B cell (primary cell): ENCODE measurements at regions not wholly inside any gene's neighbourhood (a gene's known extent, or its start where the extent isn't known, plus 50 kb on each side); places are given as distances from the start of the nearest gene placed in this dataset.

Source experiments
- ATAC-seq: fragments of 200-7000 bp; cut with Tn5 transposase; one replicate; pipeline ENCODE4 v1.10.0; 2021; ENCODE audit warnings: low read depth, mild to moderate bottlenecking, moderate number of reproducible peaks, moderate library complexity
- CTCF ChIA-PET: fragments of 350-600 bp; sonication (Branson Sonifier 250); formaldehyde crosslinking; loops from one replicate; lab custom pipeline; 2021; ENCODE audit warnings: antibody characterized with exemption, inconsistent platforms; lab: Charles Lee
- POLR2A ChIA-PET: fragments of 350-600 bp; sonication (Branson Sonifier 250); formaldehyde crosslinking; loops from one replicate; lab custom pipeline; 2021; ENCODE audit warnings: antibody characterized with exemption; lab: Charles Lee
- DNase-seq: peaks from one replicate; pipeline ENCODE4 v3.0.0; 2013
- H2AFZ ChIP-seq: 2 replicates; pipeline ENCODE4 v1.6.1; 2012; ENCODE audit warnings: mild to moderate bottlenecking, low read depth, low read length; ENCODE audit not compliant: insufficient read depth, poor library complexity, severe bottlenecking
- H3K27ac ChIP-seq, 2 donors: 1 replicate in 1 of 2; 2 replicates in 1 of 2; pipeline ENCODE4 v1.5.1; 2012 to 2013; ENCODE audit warnings: low read length in 2 of 2, mild to moderate bottlenecking in 2 of 2, moderate library complexity in 1 of 2
- H3K27me3 ChIP-seq, 4 experiments: fragments of 200-600 bp in 1 of 4; sonication (generic) in 1 of 4; replicated peaks in 1 of 4; 1 replicate in 2 of 4; 2 replicates in 2 of 4; pipeline versions ENCODE4 v1.6.1 to v1.7.0; 2013 to 2016; ENCODE audit warnings: low read length in 3 of 4, mild to moderate bottlenecking in 2 of 4, mixed read lengths in 1 of 4, moderate library complexity in 1 of 4; ENCODE audit not compliant: insufficient read depth in 4 of 4, control insufficient read depth in 3 of 4; ENCODE audit errors: control extremely low read depth in 1 of 4
- H3K36me3 ChIP-seq, 2 experiments: replicated peaks in 1 of 2; 1 replicate in 1 of 2; 2 replicates in 1 of 2; pipeline versions ENCODE4 v1.6.1 to v1.7.1; 2013; ENCODE audit warnings: low read length in 1 of 2; ENCODE audit not compliant: insufficient read depth in 2 of 2, control insufficient read depth in 1 of 2; ENCODE audit errors: control extremely low read depth in 1 of 2, extremely low read depth in 1 of 2
- H3K4me1 ChIP-seq, 2 donors: fragments of 200-600 bp in 1 of 2; sonication (generic) in 1 of 2; 1 replicate in 1 of 2; 2 replicates in 1 of 2; pipeline versions ENCODE4 v1.5.1 to v1.6.1; 2013 to 2017; ENCODE audit warnings: low read length in 2 of 2; ENCODE audit not compliant: control insufficient read depth in 2 of 2, insufficient read depth in 2 of 2
- H3K4me2 ChIP-seq: replicated peaks from 2 replicates; pipeline ENCODE3; 2012; ENCODE audit warnings: mild to moderate bottlenecking, low read depth, low read length; ENCODE audit not compliant: poor library complexity, severe bottlenecking
- H3K4me3 ChIP-seq, 5 experiments: fragments of 200-600 bp in 1 of 5; sonication (generic) in 1 of 5; 1 replicate in 3 of 5; 2 replicates in 2 of 5; pipeline versions ENCODE4 v1.5.1 to v1.7.0; 2011 to 2016; ENCODE audit warnings: low read length in 4 of 5, mild to moderate bottlenecking in 4 of 5, low read depth in 2 of 5, control low read depth in 1 of 5, moderate library complexity in 1 of 5; ENCODE audit not compliant: insufficient read depth in 1 of 5; ENCODE audit errors: control extremely low read depth in 1 of 5, extremely low read depth in 1 of 5
- H3K79me2 ChIP-seq: fragments of 200-600 bp; sonication (generic); one replicate; pipeline ENCODE4 v1.6.0; 2016; ENCODE audit warnings: low read length; ENCODE audit not compliant: control insufficient read depth, insufficient read depth
- H3K9ac ChIP-seq: fragments of 200-600 bp; sonication (generic); 2 replicates; pipeline ENCODE4 v1.6.1; 2017; ENCODE audit warnings: mild to moderate bottlenecking, low read length, moderate library complexity
- H3K9me3 ChIP-seq, 3 donors: one replicate each; pipeline versions ENCODE4 v1.6.1 to v1.7.1; 2013; ENCODE audit warnings: low read length in 2 of 3; ENCODE audit not compliant: control insufficient read depth in 2 of 3, insufficient read depth in 1 of 3; ENCODE audit errors: control extremely low read depth in 1 of 3
- H4K20me1 ChIP-seq: 2 replicates; pipeline ENCODE4 v1.6.0; 2012; ENCODE audit warnings: mild to moderate bottlenecking, low read length; ENCODE audit not compliant: insufficient read depth, control insufficient read depth, poor library complexity, severe bottlenecking
- H3K27ac Mint-ChIP-seq: one replicate; pipeline ENCODE4 v1.8.0; 2021; ENCODE audit warnings: mixed read lengths
- H3K27me3 Mint-ChIP-seq: one replicate; pipeline ENCODE4 v1.8.0; 2021; ENCODE audit warnings: mixed read lengths
- H3K4me1 Mint-ChIP-seq: one replicate; pipeline ENCODE4 v1.8.0; 2021; ENCODE audit warnings: mixed read lengths
- H3K4me3 Mint-ChIP-seq: one replicate; pipeline ENCODE4 v1.8.0; 2021; ENCODE audit warnings: mixed read lengths
- H3K9me3 Mint-ChIP-seq: one replicate; pipeline ENCODE4 v1.8.0; 2022; ENCODE audit warnings: mixed read lengths; ENCODE audit not compliant: insufficient read depth
- EZH2 ChIP-seq: IDR thresholded peaks from 2 replicates; pipeline ENCODE4 v1.6.1; 2012; ENCODE audit warnings: borderline replicate concordance, low read depth, mild to moderate bottlenecking, moderate library complexity, low read length; ENCODE audit not compliant: insufficient read depth, poor library complexity, severe bottlenecking
- WGBS: methylation state at CpG from one replicate; pipeline ENCODE4 v1.1.5; 2013; ENCODE audit warnings: missing lambda C conversion rate; ENCODE audit not compliant: insufficient coverage; 5-methylcytosine and 5-hydroxymethylcytosine counted together
- intact Hi-C: fragments of 100-400 bp; cut with micrococcal nuclease; formaldehyde crosslinking; loops from one replicate; pipeline ENCODE4 v1.10.0; 2022
- TF ChIP-seq, protein P1 (sequence below): fragments of 200-600 bp; IDR thresholded peaks from one replicate; pipeline ENCODE4 v1.8.0; 2022; ENCODE audit warnings: antibody characterized with exemption, mild to moderate bottlenecking

DNA sequence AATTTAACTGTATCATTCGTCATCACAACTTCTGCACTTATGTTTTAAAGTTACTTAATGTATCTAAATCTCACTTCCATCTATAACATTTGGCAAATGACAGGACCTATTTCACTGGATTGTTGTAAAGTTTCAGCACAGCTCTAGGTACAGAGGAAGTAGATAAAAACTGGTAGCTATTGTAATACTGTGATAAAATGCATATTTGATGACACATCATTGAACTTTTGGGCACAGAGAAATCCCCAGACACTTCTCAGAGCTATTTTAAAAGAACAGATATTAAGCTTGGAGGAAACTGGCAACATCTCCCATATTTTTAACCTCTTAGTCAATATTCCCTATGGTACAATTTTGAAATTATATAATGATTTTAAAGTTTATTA, 138.7 kb downstream of the RFPL4B start:
- Mint-ChIP-seq H3K27ac (no peak overlapping the region), H3K27me3 (no peaks in the 10 kb centered on the region), H3K4me3 (no peak overlapping the region), H3K9me3 (no peaks in the 10 kb centered on the region), H3K4me1 (no peaks in the 10 kb centered on the region)
- Histone ChIP-seq H3K9me3 (no peaks in the 10 kb centered on the region), H4K20me1 (no peaks in the 10 kb centered on the region), H3K79me2 (no peaks in the 10 kb centered on the region), H3K4me3 (no peak overlapping the region), H3K9ac (no peak overlapping the region), H3K4me2 (no peak overlapping the region), H3K36me3 (no peaks in the 10 kb centered on the region), H2AFZ (no peak overlapping the region), H3K27ac (no peak overlapping the region), H3K4me1 (no peaks in the 10 kb centered on the region), H3K27me3 (no peaks in the 10 kb centered on the region)
- no peak for DNase-seq
- TF ChIP-seq, protein P1, sequence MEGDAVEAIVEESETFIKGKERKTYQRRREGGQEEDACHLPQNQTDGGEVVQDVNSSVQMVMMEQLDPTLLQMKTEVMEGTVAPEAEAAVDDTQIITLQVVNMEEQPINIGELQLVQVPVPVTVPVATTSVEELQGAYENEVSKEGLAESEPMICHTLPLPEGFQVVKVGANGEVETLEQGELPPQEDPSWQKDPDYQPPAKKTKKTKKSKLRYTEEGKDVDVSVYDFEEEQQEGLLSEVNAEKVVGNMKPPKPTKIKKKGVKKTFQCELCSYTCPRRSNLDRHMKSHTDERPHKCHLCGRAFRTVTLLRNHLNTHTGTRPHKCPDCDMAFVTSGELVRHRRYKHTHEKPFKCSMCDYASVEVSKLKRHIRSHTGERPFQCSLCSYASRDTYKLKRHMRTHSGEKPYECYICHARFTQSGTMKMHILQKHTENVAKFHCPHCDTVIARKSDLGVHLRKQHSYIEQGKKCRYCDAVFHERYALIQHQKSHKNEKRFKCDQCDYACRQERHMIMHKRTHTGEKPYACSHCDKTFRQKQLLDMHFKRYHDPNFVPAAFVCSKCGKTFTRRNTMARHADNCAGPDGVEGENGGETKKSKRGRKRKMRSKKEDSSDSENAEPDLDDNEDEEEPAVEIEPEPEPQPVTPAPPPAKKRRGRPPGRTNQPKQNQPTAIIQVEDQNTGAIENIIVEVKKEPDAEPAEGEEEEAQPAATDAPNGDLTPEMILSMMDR: no peak
- no peak for TF ChIP-seq EZH2
- ATAC-seq: no peak
- ChIA-PET POLR2A (no interaction called here), CTCF (no interaction called here)
- WGBS: no CpG with 5 or more reads among the region's 1 CpG
- intact Hi-C loops: no loop called here

DNA sequence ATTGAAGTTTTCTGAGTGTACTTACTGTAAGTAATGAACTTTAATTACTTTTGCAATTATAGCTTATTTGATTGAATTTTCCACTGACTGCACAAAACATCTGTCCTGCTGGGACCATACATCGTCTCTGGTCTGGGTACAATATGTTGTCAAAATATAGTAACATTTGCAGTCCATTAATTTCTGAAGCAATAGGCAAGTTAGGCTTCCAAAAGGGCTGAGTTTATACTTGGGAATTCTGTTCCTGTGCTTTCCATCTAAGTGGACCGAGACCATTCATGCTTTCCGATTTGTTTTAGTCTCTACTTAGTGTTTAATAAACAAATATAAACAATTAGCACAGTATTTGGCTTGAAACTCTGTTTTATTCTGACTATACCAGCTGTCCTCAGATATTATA, 139.3 kb downstream of the RFPL4B start:
- ChIA-PET POLR2A (no interaction called here), CTCF (interaction anchor here (1.0 kb wide), 1 partner anchor 11 kb away, joined by 3 read pairs; no protein-coding TSS in a partner anchor)
- no peaks in the 10 kb centered on the region for H3K9me3 Mint-ChIP-seq
- intact Hi-C loops: no loop called here
- no peak for TF ChIP-seq EZH2
- TF ChIP-seq, protein P1: no peak
- WGBS: no CpG with 5 or more reads among the region's 3 CpGs
- Histone ChIP-seq H3K9me3 (no peaks in the 10 kb centered on the region), H3K27ac (no peak overlapping the region), H3K4me3 (no peak overlapping the region), H3K4me2 (no peak overlapping the region), H3K79me2 (no peaks in the 10 kb centered on the region), H4K20me1 (no peaks in the 10 kb centered on the region), H3K4me1 (no peaks in the 10 kb centered on the region), H2AFZ (no peak overlapping the region), H3K27me3 (no peaks in the 10 kb centered on the region), H3K36me3 (no peaks in the 10 kb centered on the region), H3K9ac (no peak overlapping the region)
- no peak overlapping the region for H3K4me3 Mint-ChIP-seq
- DNase-seq (no peak), ATAC-seq (no peak)
- no peaks in the 10 kb centered on the region for H3K4me1 Mint-ChIP-seq
- no peaks in the 10 kb centered on the region for H3K27me3 Mint-ChIP-seq
- no peak overlapping the region for H3K27ac Mint-ChIP-seq
